ENCODE measurements at regions not wholly inside any gene's neighbourhood (a gene's known extent, or its start where the extent isn't known, plus 50 kb on each side); places are given as distances from the start of the nearest gene placed in this dataset.
"Not testable (repeated sequence)": the region's sequence is repeated elsewhere in the genome, so short reads cannot be mapped to it uniquely, and the experiment has no call there.

GRCh38 chr4:160082432-160083207 is 979.7 kb downstream of the RAPGEF2 start:
- DNase-seq (ENCODE audit: low spot score), result no peak

GRCh38 chr4:160091631-160092030 is 988.8 kb downstream of the RAPGEF2 start:
- DNase-seq (ENCODE audit: low spot score), result no peak

GRCh38 chr4:160100316-160100715 is 997.4 kb downstream of the RAPGEF2 start:
- DNase-seq (ENCODE audit: low spot score), result no peak

GRCh38 chr4:160110891-160111290 is 1008.0 kb downstream of the RAPGEF2 start:
- no peak for DNase-seq (ENCODE audit: low spot score)

GRCh38 chr4:160117686-160118085 is 1014.8 kb downstream of the RAPGEF2 start:
- DNase-seq (ENCODE audit: low spot score), result no peak

- DNase-seq (ENCODE audit: low spot score), result not testable (repeated sequence)
Measured at GRCh38 chr4:160125576-160126287, 1022.9 kb downstream of the RAPGEF2 start.

GRCh38 chr4:160127211-160127610 is 1024.3 kb downstream of the RAPGEF2 start:
- DNase-seq (ENCODE audit: low spot score), result no peak

- no peak for DNase-seq (ENCODE audit: low spot score)
Measured at GRCh38 chr4:160129439-160129838, 1026.6 kb downstream of the RAPGEF2 start.

GRCh38 chr4:160136021-160136420 is 1033.1 kb downstream of the RAPGEF2 start:
- DNase-seq (ENCODE audit: low spot score), result no peak

GRCh38 chr4:160141206-160141605 is 1038.3 kb downstream of the RAPGEF2 start:
- DNase-seq (ENCODE audit: low spot score), result no peak

GRCh38 chr4:160142579-160142978 is 1039.7 kb downstream of the RAPGEF2 start:
- no peak for DNase-seq (ENCODE audit: low spot score)

- no peak for DNase-seq (ENCODE audit: low spot score)
Measured at GRCh38 chr4:160143574-160143973, 1040.7 kb downstream of the RAPGEF2 start.

GRCh38 chr4:160159457-160159856 is 1056.6 kb downstream of the RAPGEF2 start:
- no peak for DNase-seq (ENCODE audit: low spot score)

- no peak for DNase-seq (ENCODE audit: low spot score)
Measured at GRCh38 chr4:160161026-160161425, 1058.1 kb downstream of the RAPGEF2 start.

GRCh38 chr4:160175064-160175643 is 1072.3 kb downstream of the RAPGEF2 start:
- DNase-seq (ENCODE audit: low spot score), result no peak

GRCh38 chr4:160180211-160180610 is 1077.3 kb downstream of the RAPGEF2 start:
- DNase-seq (ENCODE audit: low spot score), result no peak

GRCh38 chr4:160182727-160183126 is 1079.8 kb downstream of the RAPGEF2 start:
- no peak for DNase-seq (ENCODE audit: low spot score)

GRCh38 chr4:160184884-160185283 is 1082.0 kb downstream of the RAPGEF2 start:
- no peak for DNase-seq (ENCODE audit: low spot score)

- DNase-seq (ENCODE audit: low spot score), result no peak
Measured at GRCh38 chr4:160193787-160194186, 1090.9 kb downstream of the RAPGEF2 start.

- DNase-seq (ENCODE audit: low spot score), result no peak
Measured at GRCh38 chr4:160194716-160195115, 1091.8 kb downstream of the RAPGEF2 start.

GRCh38 chr4:160202802-160203201 is 1099.9 kb downstream of the RAPGEF2 start:
- no peak for DNase-seq (ENCODE audit: low spot score)

- DNase-seq (ENCODE audit: low spot score), result no peak
Measured at GRCh38 chr4:160212078-160212477, 1109.2 kb downstream of the RAPGEF2 start.

GRCh38 chr4:160213366-160213765 is 1110.5 kb downstream of the RAPGEF2 start:
- DNase-seq (ENCODE audit: low spot score), result no peak

All from CD4-positive, alpha-beta T cell treated with Interleukin-6 at 100 ng/mL for 8 hours (primary cell).